ENCODE measurements at regions not wholly inside any gene's neighbourhood (a gene's known extent, or its start where the extent isn't known, plus 50 kb on each side); places are given as distances from the start of the nearest gene placed in this dataset.
"Not testable (repeated sequence)": the region's sequence is repeated elsewhere in the genome, so short reads cannot be mapped to it uniquely, and the experiment has no call there.

- H3K36me3 ChIP-seq (ENCODE audit: insufficient read depth) = no peaks in the 10 kb centered on the region
- H3K4me3 ChIP-seq (ENCODE audit: low read depth, low read length) = no peak overlapping the region
- no peak for DNase-seq (ENCODE audit: extremely low spot score)
- WGBS = 77% methylated on average over 17 of the region's 17 CpGs
- no peak overlapping the region for H3K27ac ChIP-seq (ENCODE audit: low read depth)
- no peaks in the 10 kb centered on the region for H3K4me1 ChIP-seq (ENCODE audit: insufficient read depth)
Measured at GRCh38 chr10:11678074-11678793, 63.9 kb upstream of the ECHDC3 start.

DNA sequence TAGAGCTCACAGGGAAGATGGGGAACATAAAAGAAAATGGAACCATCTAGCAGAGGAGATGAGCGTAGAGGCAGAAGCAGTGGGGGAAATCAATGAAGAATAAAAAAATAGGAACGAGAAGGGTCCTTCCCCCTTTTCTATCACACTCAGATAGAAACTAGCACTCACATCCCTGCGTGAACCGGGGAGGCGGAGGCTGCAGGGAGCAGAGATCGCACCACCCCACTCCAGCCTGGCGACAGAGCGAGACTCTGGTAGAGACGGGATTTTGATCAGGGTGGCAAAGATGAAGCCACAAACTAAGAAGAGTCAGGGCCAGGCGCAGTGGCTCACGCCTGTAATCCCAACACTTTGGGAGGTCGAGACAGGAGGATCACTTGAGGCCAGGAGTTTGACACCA is 64.7 kb upstream of the ECHDC3 start:
- no peaks in the 10 kb centered on the region for H3K36me3 ChIP-seq (ENCODE audit: insufficient read depth)
- H3K27ac ChIP-seq (ENCODE audit: low read depth) = no peak overlapping the region
- no peak overlapping the region for H3K4me3 ChIP-seq (ENCODE audit: low read depth, low read length)
- WGBS = 89% methylated on average over 12 of the region's 12 CpGs
- DNase-seq (ENCODE audit: extremely low spot score) = no peak
- H3K4me1 ChIP-seq (ENCODE audit: insufficient read depth) = no peaks in the 10 kb centered on the region

- no peak overlapping the region for H3K4me3 ChIP-seq (ENCODE audit: low read depth, low read length)
- no peak for DNase-seq (ENCODE audit: extremely low spot score)
- WGBS = 65% methylated on average over 12 of the region's 12 CpGs
Measured at GRCh38 chr10:11673346-11674280, 62.2 kb upstream of the USP6NL start.

GRCh38 chr10:11672836-11673235 is 61.4 kb upstream of the USP6NL start:
- Histone ChIP-seq H3K4me3 (ENCODE audit: low read depth, low read length) (no peak overlapping the region), H3K36me3 (ENCODE audit: insufficient read depth) (no peaks in the 10 kb centered on the region), H3K4me1 (ENCODE audit: insufficient read depth) (no peaks in the 10 kb centered on the region), H3K27ac (ENCODE audit: low read depth) (no peak overlapping the region)
- 92% methylated on average over 9 of the region's 9 CpGs for WGBS
- DNase-seq (ENCODE audit: extremely low spot score) = no peak

More at GRCh38 chr10:11673346-11674280, 62.2 kb upstream of the USP6NL start:
- no peaks in the 10 kb centered on the region for H3K36me3 ChIP-seq (ENCODE audit: insufficient read depth)
- no peaks in the 10 kb centered on the region for H3K4me1 ChIP-seq (ENCODE audit: insufficient read depth)
- H3K27ac ChIP-seq (ENCODE audit: low read depth) = no peak overlapping the region

- Histone ChIP-seq H3K4me3 (ENCODE audit: low read depth, low read length) (no peak overlapping the region), H3K27ac (ENCODE audit: low read depth) (no peak overlapping the region), H3K4me1 (ENCODE audit: insufficient read depth) (no peaks in the 10 kb centered on the region), H3K36me3 (ENCODE audit: insufficient read depth) (no peaks in the 10 kb centered on the region)
- DNase-seq (ENCODE audit: extremely low spot score) = no peak
- 82% methylated on average over 10 of the region's 10 CpGs for WGBS
Measured at GRCh38 chr10:11670381-11670780, 58.9 kb upstream of the USP6NL start.

- no peak overlapping the region for H3K27ac ChIP-seq (ENCODE audit: low read depth)
- 79% methylated on average over 9 of the region's 9 CpGs for WGBS
- no peaks in the 10 kb centered on the region for H3K36me3 ChIP-seq (ENCODE audit: insufficient read depth)
- no peak overlapping the region for H3K4me3 ChIP-seq (ENCODE audit: low read depth, low read length)
- DNase-seq (ENCODE audit: extremely low spot score) = no peak
- H3K4me1 ChIP-seq (ENCODE audit: insufficient read depth) = no peaks in the 10 kb centered on the region
Measured at GRCh38 chr10:11668847-11669610, 57.6 kb upstream of the USP6NL start.

DNA sequence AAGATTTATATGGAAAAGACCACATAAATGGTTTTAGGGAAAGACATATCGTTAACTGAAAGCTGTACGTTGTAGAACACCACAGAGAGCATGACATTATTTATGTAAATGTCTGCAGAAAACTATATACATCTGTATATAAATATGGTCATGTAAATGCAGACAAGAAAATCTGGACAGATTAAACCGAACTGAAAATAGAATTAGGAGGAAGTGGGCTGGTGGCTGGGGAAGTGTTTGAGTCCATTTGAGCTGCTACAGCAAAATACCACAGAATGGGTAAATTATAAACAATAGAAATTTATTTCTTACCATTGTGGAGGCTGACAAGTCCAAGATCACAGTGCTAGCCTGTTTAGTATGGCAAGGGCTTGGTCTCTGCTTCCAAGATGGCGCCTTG is 56.3 kb upstream of the USP6NL start:
- Histone ChIP-seq H3K4me1 (ENCODE audit: insufficient read depth) (no peaks in the 10 kb centered on the region), H3K4me3 (ENCODE audit: low read depth, low read length) (no peak overlapping the region), H3K27ac (ENCODE audit: low read depth) (no peak overlapping the region), H3K36me3 (ENCODE audit: insufficient read depth) (no peaks in the 10 kb centered on the region)
- no peak for DNase-seq (ENCODE audit: extremely low spot score)
- WGBS = 77% methylated on average over 4 of the region's 4 CpGs

GRCh38 chr10:11663763-11664555 is 52.5 kb upstream of the USP6NL start:
- Histone ChIP-seq H3K4me1 (ENCODE audit: insufficient read depth) (no peaks in the 10 kb centered on the region), H3K27ac (ENCODE audit: low read depth) (no peak overlapping the region), H3K4me3 (ENCODE audit: low read depth, low read length) (no peak overlapping the region), H3K36me3 (ENCODE audit: insufficient read depth) (no peaks in the 10 kb centered on the region)
- 91% methylated on average over 13 of the region's 13 CpGs for WGBS
- DNase-seq (ENCODE audit: extremely low spot score) = no peak

DNA sequence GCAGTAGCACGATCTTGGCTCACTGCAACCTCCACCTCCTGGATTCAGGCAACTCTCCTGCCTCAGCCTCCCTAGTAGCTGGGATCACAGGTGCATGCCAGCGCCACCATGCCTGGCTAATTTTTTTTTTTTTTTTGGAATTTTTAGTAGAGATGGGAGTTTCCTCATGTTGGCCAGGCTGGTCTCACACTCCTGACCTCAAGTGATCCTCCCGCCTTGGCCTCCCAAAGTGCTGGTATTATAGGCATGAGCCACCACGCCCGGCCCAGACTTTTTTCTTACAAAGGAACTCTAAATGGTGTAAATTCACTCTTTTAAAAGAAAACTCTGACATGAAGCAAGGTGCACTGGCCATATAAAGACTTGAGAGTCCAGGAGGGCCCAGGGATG is 51.7 kb upstream of the USP6NL start:
- WGBS = 96% methylated on average over 5 of the region's 5 CpGs
- not testable (repeated sequence) for H3K4me1 ChIP-seq (ENCODE audit: insufficient read depth); DNase-seq (ENCODE audit: extremely low spot score); H3K4me3 ChIP-seq (ENCODE audit: low read depth, low read length); H3K36me3 ChIP-seq (ENCODE audit: insufficient read depth); H3K27ac ChIP-seq (ENCODE audit: low read depth)

- no peak for DNase-seq (ENCODE audit: extremely low spot score)
- Histone ChIP-seq H3K4me1 (ENCODE audit: insufficient read depth) (no peaks in the 10 kb centered on the region), H3K36me3 (ENCODE audit: insufficient read depth) (no peaks in the 10 kb centered on the region), H3K27ac (ENCODE audit: low read depth) (no peak overlapping the region), H3K4me3 (ENCODE audit: low read depth, low read length) (no peak overlapping the region)
- 87% methylated on average over 5 of the region's 5 CpGs for WGBS
Measured at GRCh38 chr10:11661441-11661840, 50.0 kb upstream of the USP6NL start.

All from urinary bladder (tissue), 3 donors.